HS-27A (cell line): ENCODE measurements at regions not wholly inside any gene's neighbourhood (a gene's known extent, or its start where the extent isn't known, plus 50 kb on each side); places are given as distances from the start of the nearest gene placed in this dataset.
A peak's percentile ranks its signal among the peaks of the same experiment; 100 is the strongest.
"Not testable (repeated sequence)": the region's sequence is repeated elsewhere in the genome, so short reads cannot be mapped to it uniquely, and the experiment has no call there.

Experiments
- DNase-seq: peaks from one replicate; pipeline ENCODE4 v3.0.0-alpha.2; 2012; ENCODE audit warnings: low read depth, missing footprints

DNA sequence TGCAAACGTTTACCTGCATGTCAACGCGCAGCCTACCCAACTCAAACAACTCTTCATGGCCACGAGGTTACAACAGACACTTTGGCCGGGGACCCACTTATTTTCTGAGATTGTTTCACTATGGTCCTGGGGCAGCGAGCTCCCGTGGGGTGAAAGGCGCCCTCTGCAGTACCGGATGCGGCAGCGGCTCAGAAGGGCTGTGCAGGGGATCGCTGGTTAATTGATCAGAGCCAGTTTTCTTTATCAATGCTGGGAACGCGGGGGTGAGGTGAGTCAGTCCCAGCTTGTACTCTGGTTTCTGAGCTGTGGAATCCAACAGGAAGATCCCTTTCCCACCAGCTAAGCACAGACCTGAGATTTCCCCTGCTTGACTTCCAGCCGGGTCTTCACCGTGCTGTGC lies 366.5 kb upstream of the KLF6 start:
- DNase-seq = no peak

DNA sequence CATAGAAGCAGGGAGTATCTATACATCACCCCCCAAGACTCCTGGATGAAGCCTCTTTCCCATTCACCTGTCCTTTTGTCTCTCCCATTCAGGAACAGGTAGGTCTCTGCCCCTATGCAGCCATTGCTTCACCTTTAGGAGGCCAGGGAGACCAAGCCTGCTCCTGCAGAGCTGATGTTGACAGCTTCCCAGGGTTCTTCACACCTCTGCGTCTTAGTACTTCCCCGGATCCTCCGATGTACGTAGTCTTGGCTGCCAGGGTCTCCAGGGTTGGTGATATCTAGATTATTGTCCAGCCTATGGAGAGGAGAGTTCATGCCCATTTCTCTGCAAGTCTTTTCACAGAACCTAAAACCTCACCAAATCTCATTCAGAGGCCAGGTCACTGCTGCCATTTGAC lies 365.7 kb upstream of the KLF6 start:
- no peak for DNase-seq

DNA sequence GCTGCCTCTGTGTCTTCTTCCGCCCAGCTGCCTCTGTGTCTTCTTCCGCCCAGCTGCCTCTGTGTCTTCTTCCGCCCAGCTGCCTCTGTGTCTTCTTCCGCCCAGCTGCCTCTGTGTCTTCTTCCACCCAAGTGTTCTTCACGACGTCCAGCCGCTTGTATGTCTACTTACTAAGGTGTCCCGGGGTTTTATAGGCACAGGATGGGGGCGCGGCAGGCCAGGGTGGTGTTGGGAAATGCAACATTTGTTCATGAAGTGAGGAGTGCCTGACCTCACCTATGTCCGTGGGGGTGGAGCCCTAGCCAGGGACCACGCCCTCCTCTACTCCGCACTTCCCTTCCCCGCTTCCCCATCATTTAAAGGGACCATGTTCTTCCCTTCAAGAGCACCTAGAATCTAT lies 364.5 kb upstream of the KLF6 start:
- not testable (repeated sequence) for DNase-seq

DNA sequence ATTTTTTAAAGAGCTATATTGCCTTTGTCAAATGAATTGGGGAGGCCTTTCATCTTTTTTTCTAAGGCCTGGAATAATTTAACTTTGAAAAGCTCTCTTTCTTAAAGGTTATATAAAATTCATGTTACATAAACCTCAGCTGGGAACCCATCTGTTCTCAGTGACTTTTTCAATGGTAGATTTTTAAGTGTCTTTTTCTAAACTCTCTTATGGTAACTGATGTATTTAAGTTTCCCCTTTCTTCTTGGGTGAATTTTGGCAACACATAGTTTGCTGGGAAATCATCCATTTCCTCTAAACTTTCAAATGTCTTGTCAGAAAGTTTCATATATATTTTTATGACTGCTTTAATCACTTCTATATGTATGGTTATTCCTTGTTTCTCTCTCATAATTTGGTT lies 362.2 kb upstream of the KLF6 start:
- DNase-seq = no peak

DNA sequence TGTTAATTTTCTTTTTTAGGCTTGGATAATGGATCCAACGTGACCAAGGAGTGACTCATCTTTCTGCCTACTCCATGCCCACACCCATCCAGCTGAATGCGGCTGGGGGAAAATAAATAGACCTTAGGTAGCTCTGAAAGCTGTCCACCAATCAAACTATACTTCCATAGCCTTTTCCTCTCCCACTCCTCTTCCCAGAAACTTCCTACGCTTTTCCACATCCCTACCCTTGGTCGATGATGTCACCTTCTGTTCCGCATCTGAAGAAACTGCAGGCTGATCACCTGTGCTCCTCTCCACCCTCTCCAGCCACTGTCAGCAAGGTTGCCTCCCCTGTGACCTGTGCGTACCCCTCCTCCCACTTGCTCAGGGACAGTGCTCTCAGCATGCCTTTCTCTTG lies 359.8 kb upstream of the KLF6 start:
- no peak for DNase-seq

DNA sequence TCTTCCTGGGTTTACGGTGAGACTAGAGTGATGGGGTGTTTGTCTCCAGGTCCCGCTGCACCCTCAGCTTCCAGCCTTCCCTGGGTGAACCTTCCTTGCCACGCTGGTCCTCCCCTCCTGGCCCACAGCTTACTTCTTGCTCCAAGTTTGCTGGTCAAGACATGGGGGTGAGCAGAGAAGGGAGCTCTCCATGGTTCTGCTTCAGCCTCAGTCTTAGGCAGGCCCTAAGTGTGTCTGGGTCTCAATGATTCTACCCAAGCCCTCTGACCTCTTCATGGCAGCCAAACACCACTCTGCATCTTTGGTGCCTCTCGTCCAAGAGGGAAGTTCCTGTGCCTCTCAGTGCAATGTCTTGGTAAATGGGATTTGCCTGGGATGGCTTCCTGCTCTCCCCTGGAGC lies 356.5 kb upstream of the KLF6 start:
- no peak for DNase-seq

DNA sequence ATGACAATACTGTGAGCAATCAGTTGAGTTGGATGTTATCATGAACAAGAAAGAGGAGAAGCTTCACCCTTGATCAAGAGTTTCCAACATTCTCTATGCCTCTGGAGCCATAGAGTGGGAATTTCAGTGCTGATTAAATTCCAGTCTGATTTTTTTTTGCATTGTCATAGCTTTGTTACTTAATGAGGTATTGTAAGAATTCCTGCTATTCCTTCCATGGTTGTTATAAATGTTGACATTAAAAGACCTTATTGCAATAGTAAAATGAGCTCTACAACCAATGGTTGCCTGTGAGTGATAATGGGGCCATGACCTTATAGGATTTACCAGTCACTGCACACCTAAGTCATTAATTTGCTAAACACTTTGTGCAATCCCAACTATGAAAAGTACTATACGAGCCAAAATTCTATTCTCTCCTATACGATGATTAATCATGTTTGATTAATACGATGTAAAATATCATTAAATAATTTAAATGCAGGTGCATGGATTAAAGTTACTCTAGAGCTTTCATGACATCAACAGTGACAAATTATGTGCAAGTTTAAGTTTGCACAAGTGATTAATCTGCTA lies 353.2 kb upstream of the KLF6 start:
- no peak for DNase-seq

DNA sequence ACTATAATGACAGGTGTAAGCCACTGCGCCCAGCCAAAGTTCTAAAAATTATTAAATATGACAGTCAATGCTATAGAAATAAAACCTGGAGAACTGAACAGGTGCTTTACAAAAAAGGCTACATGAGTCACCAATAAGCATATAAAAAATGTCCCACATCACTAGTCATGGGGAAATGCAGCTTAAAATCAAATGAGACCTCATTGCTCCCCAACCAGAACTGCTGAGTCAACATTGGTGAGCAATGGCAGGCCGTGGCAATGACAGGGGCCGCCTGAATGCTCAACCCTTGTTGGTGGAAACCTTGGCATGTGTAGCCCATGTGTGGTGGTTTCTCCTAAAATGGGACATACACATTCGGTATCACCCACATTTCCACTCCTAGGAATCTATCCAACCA lies 352.3 kb upstream of the KLF6 start:
- no peak for DNase-seq

DNA sequence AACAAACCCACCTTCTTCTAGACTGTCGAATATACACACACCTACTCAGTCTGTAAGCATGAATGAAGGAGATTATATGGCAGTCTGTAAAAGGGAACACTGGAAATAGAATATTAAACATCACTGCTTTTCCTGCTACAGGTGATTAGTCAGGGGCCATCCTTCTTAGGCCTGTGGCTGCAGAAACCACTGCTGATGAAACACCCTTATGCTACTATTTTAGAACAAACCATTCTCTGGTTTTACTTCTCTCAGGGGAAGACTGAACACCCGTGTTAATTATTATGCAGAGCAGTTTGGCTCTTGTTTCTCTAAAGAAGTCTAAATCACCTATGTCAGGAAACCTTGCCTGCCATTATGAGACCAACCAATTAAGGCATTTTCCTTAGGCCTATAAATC lies 351.1 kb upstream of the KLF6 start:
- DNase-seq = no peak

DNA sequence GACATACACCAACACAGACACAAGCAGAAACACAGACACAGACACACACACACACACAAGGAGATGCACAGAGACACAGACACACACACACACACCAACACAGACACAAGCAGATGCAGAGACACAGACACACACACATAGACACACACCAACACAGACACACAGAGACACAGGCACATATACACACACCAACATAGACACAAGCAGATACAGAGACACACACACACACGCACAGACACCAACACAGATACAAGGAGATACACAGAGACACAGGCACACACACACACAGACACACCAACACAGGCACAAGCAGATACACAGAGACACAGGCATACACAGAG lies 347.2 kb upstream of the KLF6 start:
- DNase-seq = no peak

DNA sequence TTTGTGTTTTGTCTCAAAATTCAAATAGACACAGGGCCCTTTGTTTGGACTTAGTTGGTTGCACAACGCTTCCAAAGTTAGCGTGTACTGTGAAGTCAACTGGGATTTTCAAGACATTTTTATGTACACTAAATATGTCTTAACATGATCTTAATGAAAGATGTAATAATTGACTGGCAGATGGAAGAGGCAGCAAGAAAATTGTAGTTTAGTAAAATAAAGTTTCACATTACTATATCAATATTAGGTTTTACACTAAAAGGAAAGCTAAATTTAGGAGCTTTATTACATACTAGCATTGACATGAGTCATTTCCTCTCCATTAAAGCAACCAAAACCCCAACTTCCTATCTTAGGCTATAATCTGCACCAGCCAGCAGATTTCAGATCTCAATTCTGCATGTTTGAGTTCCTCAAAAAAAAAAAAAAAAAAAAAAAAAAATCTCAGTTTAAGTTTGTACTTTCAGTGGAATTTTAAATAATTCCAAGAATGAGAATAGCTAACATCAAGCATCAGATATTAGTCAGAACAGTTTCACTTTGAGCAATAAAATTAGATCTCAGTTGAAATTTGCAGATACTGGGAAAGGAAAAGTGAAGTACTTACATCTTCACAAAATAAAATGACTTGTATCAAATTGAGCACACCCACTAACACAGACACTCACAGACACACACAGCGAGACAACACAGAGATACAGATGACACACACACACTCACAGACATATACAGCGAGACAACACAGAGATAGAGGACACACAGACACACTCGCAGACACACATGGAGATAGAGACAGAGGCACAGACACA lies 346.6 kb upstream of the KLF6 start:
- peak; percentile 59 for DNase-seq

DNA sequence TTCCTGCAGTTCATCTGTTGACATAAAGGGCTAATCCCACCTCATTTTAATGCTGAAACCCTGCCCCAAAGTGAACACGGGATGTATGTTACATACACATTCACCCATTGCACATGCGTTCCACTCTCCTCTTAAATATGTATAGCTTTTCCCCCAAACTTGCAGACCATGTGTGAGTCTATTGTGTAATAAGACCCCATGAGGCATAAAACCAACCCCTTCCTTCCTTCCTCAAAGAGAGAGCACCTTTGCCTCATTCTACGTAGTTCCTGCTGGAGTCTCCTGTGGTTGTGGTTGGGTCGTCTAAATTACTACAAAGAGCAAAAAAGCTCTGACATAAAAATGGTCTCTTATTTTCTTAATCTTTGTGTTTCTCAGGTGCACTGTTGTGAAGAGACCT lies 345.7 kb upstream of the KLF6 start:
- DNase-seq = no peak

DNA sequence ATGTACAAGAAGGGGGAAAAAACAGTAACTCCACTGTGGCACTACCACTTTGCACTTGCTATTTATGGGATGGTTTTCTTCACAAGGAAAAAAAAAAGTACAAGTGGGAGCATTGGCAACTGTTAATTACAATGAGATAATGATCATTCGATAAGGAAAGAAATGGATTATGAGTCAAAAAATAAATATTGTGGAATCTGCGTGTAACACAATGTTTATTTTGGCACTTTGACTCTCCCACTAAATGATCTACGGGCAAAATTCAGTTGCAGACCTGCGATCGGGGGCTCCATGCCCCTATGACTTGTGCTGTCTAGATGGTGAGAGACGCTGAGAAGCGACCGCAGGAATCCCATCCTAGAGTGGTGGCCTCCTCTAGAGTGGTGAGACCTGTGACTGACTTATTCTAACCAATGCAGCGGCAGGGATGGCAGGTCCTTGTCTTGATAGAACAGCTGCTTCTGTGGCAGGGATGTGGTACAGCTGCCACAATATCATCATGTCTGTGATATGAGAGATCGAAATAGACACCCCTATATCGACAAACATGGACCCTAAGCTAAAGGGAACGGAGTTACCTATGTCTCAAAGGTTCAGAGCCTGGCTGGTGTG lies 345.0 kb upstream of the KLF6 start:
- no peak for DNase-seq

DNA sequence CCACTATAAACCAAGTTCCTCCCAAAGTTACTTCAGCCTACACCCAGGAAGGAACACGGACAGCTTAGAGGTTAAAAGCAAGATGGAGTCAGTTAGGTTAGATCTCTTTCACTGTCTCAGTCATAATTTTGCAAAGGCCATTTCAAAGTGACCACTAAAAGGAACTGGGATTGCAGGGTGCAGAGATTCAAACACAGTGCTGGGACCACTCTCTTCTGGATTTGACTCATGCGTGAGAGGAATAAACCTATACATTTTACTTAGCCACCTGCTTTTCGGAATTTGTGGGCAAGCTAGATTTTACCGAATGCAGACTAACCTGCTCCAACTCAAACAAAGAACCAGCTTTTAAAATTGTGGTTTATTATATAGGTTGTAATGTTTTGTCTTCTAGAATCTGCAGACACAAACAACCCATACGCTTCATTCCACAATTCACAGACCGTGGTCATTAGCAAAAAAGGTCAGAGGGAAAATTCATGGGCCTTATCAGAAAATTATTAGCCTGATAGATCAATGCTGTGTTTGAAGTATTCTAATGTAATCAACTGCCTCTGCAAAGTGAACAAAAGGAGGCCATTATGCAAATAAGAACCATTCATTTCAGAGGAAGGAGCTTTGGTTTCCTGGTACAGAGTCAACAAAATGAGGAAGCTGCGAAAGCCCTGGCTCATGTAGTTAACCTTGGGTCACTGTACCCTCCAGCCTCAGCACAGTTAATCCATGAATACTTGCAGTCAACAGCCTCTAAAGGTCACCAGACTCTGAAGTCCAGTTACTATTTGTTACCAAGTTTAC lies 342.7 kb upstream of the KLF6 start:
- DNase-seq = no peak

DNA sequence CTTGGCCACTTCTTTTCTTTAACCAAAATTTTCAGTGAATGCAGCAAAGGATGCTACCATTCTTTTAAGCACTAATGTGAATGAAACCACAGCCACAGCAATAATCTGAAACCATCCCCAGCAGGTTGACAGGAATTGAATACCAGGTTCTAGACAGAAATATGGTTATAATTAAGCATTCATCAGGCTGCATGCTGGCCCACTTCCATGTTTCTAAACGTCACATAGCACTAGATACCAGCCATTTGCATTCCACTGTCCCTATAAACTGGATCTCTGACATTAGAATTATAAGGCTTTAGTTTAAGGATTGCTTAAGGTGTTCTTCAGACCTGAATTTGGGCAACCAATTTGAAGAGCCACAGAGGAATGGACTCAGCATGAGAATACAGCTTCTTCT lies 340.8 kb upstream of the KLF6 start:
- DNase-seq = no peak

DNA sequence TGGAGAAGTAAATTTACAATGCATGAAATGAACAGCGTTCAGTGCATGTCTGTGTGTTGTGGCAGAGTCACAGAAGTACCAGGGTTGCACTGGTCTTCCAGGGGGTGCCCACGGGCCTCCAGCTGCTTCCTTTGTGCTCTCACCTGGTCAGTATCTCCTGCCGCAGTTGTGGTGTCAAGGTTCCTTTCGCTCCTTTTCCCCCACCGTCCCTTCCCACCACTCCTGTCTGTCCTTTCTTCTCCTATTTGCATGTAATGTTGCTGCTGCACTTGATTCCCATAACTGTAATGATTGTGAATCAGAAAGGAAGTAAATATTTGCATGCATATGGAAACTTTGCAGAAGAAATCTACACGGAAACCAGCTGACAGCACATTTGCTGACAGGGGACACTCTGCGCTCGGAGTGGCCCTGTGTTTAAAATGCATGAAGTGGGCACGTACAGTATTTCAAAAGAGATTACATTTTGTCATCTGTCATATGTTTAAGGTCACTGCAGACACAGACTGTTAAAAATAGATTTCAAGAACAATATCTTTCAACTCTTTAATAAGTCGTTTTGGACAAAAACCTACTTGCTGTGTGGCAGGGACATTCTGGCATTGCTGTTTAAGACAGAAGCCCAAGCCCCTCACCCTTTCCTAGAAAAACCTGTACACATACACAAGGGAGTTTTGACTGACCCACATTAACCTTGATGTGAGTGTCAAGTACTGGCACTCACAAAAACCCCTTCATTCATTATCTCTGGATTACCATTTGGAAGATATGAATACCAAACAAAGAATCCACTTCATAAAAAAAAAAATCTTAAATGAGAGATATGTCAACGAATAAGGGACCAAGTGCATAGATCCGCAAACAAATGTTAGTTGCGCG lies 336.7 kb upstream of the KLF6 start:
- no peak for DNase-seq

DNA sequence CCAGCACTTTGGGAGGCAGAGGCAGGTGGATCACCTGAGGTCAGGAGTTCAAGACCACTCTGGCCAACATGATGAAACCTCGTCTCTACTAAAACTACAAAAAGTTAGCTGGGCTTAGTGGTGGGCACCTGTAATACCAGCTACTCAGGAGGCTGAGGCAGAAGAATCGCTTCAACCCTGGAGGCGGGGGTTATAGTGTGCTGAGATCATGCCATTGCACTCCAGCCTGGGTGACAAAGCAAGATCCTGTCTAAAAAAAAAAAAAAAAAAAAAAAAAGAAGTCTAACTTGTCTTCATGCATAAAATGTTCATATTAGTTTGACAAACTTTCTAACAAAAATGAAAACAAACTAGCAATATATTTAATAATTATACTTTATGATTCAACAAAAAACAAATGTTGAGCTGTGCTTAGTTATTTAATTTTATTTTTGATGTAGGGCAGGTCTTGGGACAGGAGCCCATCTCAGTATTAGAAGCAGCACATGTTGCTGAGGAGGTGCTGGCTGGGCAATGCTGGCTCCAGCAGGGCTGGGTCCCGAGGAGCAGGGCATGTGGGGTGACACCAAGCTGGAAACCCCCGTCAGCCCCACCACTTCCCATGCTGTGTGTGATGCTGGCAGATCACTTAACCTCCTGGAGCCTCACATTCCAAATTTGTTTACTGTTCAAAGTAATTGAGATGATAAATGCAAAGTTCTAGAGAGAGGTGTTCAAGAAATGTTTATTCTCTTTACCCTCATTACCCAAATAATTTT lies 335.3 kb upstream of the KLF6 start:
- no peak for DNase-seq

DNA sequence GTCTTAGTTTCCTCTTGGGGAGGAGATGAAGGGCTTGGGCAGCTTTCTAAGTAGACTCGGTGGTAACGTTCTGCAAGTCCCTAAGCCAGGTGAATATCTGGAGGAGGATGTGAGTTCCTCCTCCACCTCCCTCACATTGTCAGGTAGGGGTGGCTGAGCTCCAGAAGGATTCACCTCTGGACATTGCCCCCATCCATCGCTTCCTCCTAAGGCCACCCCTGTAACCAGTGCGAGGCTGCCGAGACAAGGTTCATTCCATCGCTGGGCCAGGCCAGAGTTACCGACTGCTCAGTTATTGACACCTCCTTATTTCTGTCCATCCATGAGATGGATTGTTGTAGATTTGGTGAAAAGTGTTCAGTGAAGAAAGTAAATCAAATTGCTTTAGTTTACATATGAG lies 334.1 kb upstream of the KLF6 start:
- DNase-seq = no peak

DNA sequence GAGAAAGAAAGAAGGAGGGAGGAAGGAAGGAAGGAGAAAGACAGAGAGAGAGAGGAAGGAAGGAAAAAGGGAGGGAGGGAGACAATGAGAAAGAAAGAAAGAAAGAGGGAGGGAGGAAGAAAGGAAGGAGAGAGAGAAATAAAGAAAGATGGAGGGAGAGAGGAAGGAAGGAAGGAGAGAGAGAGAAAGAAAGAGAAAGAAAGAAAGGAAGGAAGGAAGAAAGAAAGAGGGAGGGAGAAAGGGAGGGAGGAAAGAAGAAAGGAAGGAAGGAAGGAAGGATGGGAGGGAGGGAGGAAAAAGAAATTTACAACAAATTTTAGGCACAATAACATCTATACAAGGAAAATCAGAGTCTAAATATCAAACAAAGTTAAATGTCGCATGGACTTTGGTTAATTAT lies 332.6 kb upstream of the KLF6 start:
- DNase-seq = no peak

DNA sequence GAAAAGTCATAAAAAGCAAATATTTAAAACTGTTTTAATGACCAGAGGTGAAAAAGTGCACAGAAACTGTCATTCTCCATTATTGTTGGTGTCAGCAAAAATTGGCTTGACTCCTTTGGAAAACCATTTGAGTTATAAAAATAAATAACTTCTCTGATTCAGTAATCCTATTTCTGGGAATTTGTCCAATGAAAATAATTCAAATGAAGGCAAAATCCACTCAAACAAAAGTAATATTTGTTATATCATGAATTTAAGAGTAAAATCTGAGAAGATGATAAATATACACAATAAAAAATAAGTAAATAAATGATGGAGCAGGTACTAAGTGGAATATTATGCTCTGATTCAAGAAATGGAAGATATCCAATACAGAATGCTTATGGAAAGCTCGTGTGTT lies 326.6 kb upstream of the KLF6 start:
- no peak for DNase-seq

DNA sequence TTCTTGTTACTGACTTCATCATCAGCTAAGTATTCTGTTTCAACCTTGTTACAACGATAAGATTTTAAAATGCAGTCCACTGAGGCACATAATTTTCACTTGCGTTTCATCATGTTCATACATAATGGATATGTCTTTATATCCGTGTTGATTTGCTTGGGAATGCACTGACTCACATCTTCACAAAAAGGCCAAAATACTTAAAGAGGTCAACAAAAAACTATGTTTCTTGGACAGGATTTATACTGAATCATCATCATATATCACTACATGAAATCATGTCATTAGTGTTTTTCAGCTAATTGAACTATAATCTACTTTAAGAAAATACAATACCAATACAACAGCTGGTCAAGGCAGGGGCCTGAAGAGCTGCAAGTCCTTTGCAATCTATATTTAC lies 324.5 kb upstream of the KLF6 start:
- no peak for DNase-seq
